ENCODE measurements at regions not wholly inside any gene's neighbourhood (a gene's known extent, or its start where the extent isn't known, plus 50 kb on each side); places are given as distances from the start of the nearest gene placed in this dataset.

DNA sequence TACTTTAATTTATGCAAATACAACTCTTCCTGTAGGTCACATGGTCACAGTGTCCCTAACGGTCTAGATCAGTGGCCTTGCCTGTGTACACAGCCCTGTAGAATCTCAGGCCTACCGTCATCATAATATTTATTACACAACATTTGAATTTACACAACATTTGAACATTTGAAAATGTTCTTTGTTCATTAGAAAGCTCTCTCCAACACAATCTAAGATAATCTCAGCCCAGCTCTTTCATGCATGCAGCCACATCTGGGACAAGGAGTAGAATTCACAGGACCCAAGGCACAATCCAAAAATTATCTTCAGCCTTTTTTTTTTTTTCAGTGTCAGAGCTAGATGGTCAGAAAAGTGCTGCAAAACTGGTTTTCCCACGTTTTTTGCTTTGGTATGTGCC is 892.8 kb downstream of the TFAP2A start:
- Mint-ChIP-seq H3K4me3 (no peak overlapping the region), H3K27me3 (ENCODE audit: low read depth in 2 of 2) (no peaks in the 10 kb centered on the region), H3K4me1 (no peaks in the 10 kb centered on the region), H3K9me3 (peaks cover 3 to 15% of the 10 kb centered on the region in 2 donors), H3K27ac (no peak overlapping the region), H3K36me3 (no peaks in the 10 kb centered on the region)
- Histone ChIP-seq H3K4me3 (ENCODE audit: low read length) (no peak overlapping the region), H3K36me3 (ENCODE audit: control insufficient read depth, insufficient read depth, low read length) (no peaks in the 10 kb centered on the region), H3K27ac (ENCODE audit: low read length) (no peak overlapping the region), H3K27me3 (ENCODE audit: control insufficient read depth, insufficient read depth, low read length) (no peaks in the 10 kb centered on the region), H3K9me3 (ENCODE audit: control insufficient read depth, insufficient read depth, low read length) (no peaks in the 10 kb centered on the region), H3K4me1 (ENCODE audit: control insufficient read depth, insufficient read depth, low read length) (no peaks in the 10 kb centered on the region)
- TF ChIP-seq, protein P1, sequence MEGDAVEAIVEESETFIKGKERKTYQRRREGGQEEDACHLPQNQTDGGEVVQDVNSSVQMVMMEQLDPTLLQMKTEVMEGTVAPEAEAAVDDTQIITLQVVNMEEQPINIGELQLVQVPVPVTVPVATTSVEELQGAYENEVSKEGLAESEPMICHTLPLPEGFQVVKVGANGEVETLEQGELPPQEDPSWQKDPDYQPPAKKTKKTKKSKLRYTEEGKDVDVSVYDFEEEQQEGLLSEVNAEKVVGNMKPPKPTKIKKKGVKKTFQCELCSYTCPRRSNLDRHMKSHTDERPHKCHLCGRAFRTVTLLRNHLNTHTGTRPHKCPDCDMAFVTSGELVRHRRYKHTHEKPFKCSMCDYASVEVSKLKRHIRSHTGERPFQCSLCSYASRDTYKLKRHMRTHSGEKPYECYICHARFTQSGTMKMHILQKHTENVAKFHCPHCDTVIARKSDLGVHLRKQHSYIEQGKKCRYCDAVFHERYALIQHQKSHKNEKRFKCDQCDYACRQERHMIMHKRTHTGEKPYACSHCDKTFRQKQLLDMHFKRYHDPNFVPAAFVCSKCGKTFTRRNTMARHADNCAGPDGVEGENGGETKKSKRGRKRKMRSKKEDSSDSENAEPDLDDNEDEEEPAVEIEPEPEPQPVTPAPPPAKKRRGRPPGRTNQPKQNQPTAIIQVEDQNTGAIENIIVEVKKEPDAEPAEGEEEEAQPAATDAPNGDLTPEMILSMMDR (IDR thresholded peaks at IDR 0.05), result no peak
- intact Hi-C loops (cut with micrococcal nuclease), result no loop called here
- 47% methylated on average over 3 of the region's 3 CpGs for WGBS (ENCODE audit: insufficient coverage)
- ATAC-seq, result no peak
- no peak for DNase-seq

DNA sequence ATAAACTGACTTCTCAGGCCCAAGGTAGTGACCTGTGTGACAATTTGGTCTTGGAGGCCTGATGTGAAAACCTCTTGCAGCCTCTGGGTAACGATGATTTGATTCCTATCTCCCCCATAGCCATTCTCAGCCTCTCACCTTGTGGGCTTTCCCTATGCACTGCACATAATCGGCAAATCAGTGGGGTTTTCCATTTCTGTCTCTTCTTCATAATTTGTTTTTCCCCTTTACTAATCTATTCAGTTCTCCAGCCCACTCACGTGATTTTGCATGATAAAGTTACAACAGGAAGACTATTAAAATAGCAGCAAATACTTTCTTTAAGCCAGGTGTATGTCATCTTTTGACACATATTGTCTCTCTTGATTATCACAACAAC is 893.7 kb downstream of the TFAP2A start:
- no peak overlapping the region for H3K27ac Mint-ChIP-seq
- H3K9me3 Mint-ChIP-seq, result peaks cover 4 to 16% of the 10 kb centered on the region in 2 donors
- Histone ChIP-seq H3K27ac (ENCODE audit: low read length) (no peak overlapping the region), H3K27me3 (ENCODE audit: control insufficient read depth, insufficient read depth, low read length) (no peaks in the 10 kb centered on the region), H3K4me1 (ENCODE audit: control insufficient read depth, insufficient read depth, low read length) (no peaks in the 10 kb centered on the region), H3K36me3 (ENCODE audit: control insufficient read depth, insufficient read depth, low read length) (no peaks in the 10 kb centered on the region), H3K9me3 (ENCODE audit: control insufficient read depth, insufficient read depth, low read length) (no peaks in the 10 kb centered on the region), H3K4me3 (ENCODE audit: low read length) (no peak overlapping the region)
- no peaks in the 10 kb centered on the region for H3K36me3 Mint-ChIP-seq
- H3K4me1 Mint-ChIP-seq, result no peaks in the 10 kb centered on the region
- ATAC-seq, result no peak
- H3K4me3 Mint-ChIP-seq, result no peak overlapping the region
- intact Hi-C loops (cut with micrococcal nuclease), result no loop called here
- no peaks in the 10 kb centered on the region for H3K27me3 Mint-ChIP-seq (ENCODE audit: low read depth in 2 of 2)
- 57% methylated on average over 3 of the region's 3 CpGs for WGBS (ENCODE audit: insufficient coverage)
- no peak for DNase-seq
- TF ChIP-seq, protein P1 (IDR thresholded peaks at IDR 0.05), result no peak

DNA sequence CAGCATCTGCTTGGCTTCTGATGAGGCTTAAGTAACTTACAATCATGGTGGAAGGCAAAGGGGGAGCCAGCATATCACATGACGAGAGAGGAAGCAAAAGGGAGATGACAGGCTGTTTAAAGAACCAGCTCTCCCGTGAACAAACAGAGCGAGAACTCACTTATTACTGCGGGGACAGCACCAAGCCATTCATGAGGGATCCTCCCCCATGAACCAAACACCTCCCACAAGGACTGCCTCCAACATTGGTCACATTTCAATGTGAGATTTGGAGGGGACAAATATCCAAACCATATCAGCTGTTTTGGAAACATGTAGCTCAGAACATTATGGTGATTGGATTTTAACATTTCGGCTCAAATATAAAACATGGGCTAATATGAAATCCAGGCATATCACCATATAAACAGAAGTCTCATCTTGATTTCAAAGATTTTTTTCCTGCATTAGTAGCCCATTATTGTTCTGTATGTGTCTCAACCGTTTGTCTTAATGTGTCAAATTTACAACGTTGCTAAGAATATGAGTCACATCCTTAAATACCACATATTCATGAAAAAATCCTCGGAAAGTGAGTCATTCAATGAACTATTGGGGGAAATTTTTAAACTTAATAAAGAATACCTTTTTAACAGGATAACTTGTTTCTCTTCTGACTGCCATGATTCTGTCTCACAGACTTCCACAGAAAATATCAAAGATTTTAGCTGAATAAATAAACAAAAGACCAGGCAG is 894.3 kb downstream of the TFAP2A start:
- no peaks in the 10 kb centered on the region for H3K36me3 Mint-ChIP-seq
- Histone ChIP-seq H3K36me3 (ENCODE audit: control insufficient read depth, insufficient read depth, low read length) (no peaks in the 10 kb centered on the region), H3K9me3 (ENCODE audit: control insufficient read depth, insufficient read depth, low read length) (no peaks in the 10 kb centered on the region), H3K4me1 (ENCODE audit: control insufficient read depth, insufficient read depth, low read length) (no peaks in the 10 kb centered on the region), H3K27ac (ENCODE audit: low read length) (no peak overlapping the region), H3K4me3 (ENCODE audit: low read length) (no peak overlapping the region), H3K27me3 (ENCODE audit: control insufficient read depth, insufficient read depth, low read length) (no peaks in the 10 kb centered on the region)
- intact Hi-C loops (cut with micrococcal nuclease), result no loop called here
- 64% methylated on average over 6 of the region's 8 CpGs for WGBS (ENCODE audit: insufficient coverage)
- H3K4me1 Mint-ChIP-seq, result no peaks in the 10 kb centered on the region
- no peak overlapping the region for H3K27ac Mint-ChIP-seq
- ATAC-seq (no peak), DNase-seq (no peak)
- peaks cover 4 to 13% of the 10 kb centered on the region in 2 donors for H3K9me3 Mint-ChIP-seq
- no peak overlapping the region for H3K4me3 Mint-ChIP-seq
- TF ChIP-seq, protein P1 (IDR thresholded peaks at IDR 0.05), result no peak
- H3K27me3 Mint-ChIP-seq (ENCODE audit: low read depth in 2 of 2), result no peaks in the 10 kb centered on the region

GRCh38 chr6:9518431-9518830 is 896.4 kb downstream of the TFAP2A start:
- H3K27me3 ChIP-seq (ENCODE audit: control insufficient read depth, insufficient read depth, low read length), result no peaks in the 10 kb centered on the region
- Mint-ChIP-seq H3K27ac (no peak overlapping the region), H3K4me3 (no peak overlapping the region), H3K9me3 (peaks cover 4 to 14% of the 10 kb centered on the region in 2 donors), H3K36me3 (no peaks in the 10 kb centered on the region), H3K27me3 (ENCODE audit: low read depth in 2 of 2) (no peaks in the 10 kb centered on the region), H3K4me1 (no peaks in the 10 kb centered on the region)
- no peaks in the 10 kb centered on the region for H3K4me1 ChIP-seq (ENCODE audit: control insufficient read depth, insufficient read depth, low read length)
- no peak overlapping the region for H3K27ac ChIP-seq (ENCODE audit: low read length)
- TF ChIP-seq, protein P1 (IDR thresholded peaks at IDR 0.05), result no peak
- no CpG with 5 or more reads among the region's 1 CpG for WGBS (ENCODE audit: insufficient coverage)
- intact Hi-C loops (cut with micrococcal nuclease), result no loop called here
- no peaks in the 10 kb centered on the region for H3K36me3 ChIP-seq (ENCODE audit: control insufficient read depth, insufficient read depth, low read length)
- ATAC-seq (no peak), DNase-seq (no peak)
- H3K4me3 ChIP-seq (ENCODE audit: low read length), result no peak overlapping the region
- H3K9me3 ChIP-seq (ENCODE audit: control insufficient read depth, insufficient read depth, low read length), result no peaks in the 10 kb centered on the region

All from natural killer cell (primary cell).